ENCODE measurements at regions not wholly inside any gene's neighbourhood (a gene's known extent, or its start where the extent isn't known, plus 50 kb on each side); places are given as distances from the start of the nearest gene placed in this dataset.
A peak's percentile ranks its signal among the peaks of the same experiment; 100 is the strongest.

GRCh38 chr13:97716746-97717145, 236.7 kb upstream of the IPO5 start:
- Histone ChIP-seq H3K4me3 (no peak overlapping the region), H3K27ac (no peak overlapping the region), H3K4me1 (peaks cover 6% of the 10 kb centered on the region), H3K27me3 (ENCODE audit: low read depth) (no peaks in the 10 kb centered on the region), H3K36me3 (no peaks in the 10 kb centered on the region), H3K9me3 (peaks cover 9% of the 10 kb centered on the region)
- ATAC-seq, result peak; percentile 27 to 66
- intact Hi-C loops (cut with DNase I), result no loop called here
- no peak for DNase-seq
- no peak for TF ChIP-seq CTCF (IDR thresholded peaks at IDR 0.05)

- H3K27me3 ChIP-seq (ENCODE audit: low read depth), result no peaks in the 10 kb centered on the region
- no peaks in the 10 kb centered on the region for H3K36me3 ChIP-seq
- H3K27ac ChIP-seq, result no peak overlapping the region
- intact Hi-C loops (cut with DNase I), result no loop called here
- no peak for ATAC-seq
- H3K4me1 ChIP-seq, result peaks cover 6% of the 10 kb centered on the region
- TF ChIP-seq CTCF (IDR thresholded peaks at IDR 0.05), result no peak
- no peak for DNase-seq
- no peak overlapping the region for H3K4me3 ChIP-seq
- H3K9me3 ChIP-seq, result no peaks in the 10 kb centered on the region
Observed at GRCh38 chr13:97719736-97720135, 233.7 kb upstream of the IPO5 start.

- no peak overlapping the region for H3K27ac ChIP-seq
- ATAC-seq, result peak; percentile 17 to 63
- H3K4me1 ChIP-seq, result peaks cover 6% of the 10 kb centered on the region
- H3K36me3 ChIP-seq, result no peaks in the 10 kb centered on the region
- TF ChIP-seq CTCF (IDR thresholded peaks at IDR 0.05), result no peak
- no peaks in the 10 kb centered on the region for H3K27me3 ChIP-seq (ENCODE audit: low read depth)
- no peaks in the 10 kb centered on the region for H3K9me3 ChIP-seq
- DNase-seq, result no peak
- no peak overlapping the region for H3K4me3 ChIP-seq
- intact Hi-C loops (cut with DNase I), result no loop called here
Observed at GRCh38 chr13:97720896-97721295, 232.6 kb upstream of the IPO5 start.

- no peak overlapping the region for H3K27ac ChIP-seq
- ATAC-seq (peak; percentile 72 to 89), DNase-seq (no peak)
- H3K4me1 ChIP-seq, result peaks cover 7% of the 10 kb centered on the region
- no peak for TF ChIP-seq CTCF (IDR thresholded peaks at IDR 0.05)
- intact Hi-C loops (cut with DNase I), result no loop called here
- H3K36me3 ChIP-seq, result no peaks in the 10 kb centered on the region
- no peaks in the 10 kb centered on the region for H3K9me3 ChIP-seq
- no peaks in the 10 kb centered on the region for H3K27me3 ChIP-seq (ENCODE audit: low read depth)
- no peak overlapping the region for H3K4me3 ChIP-seq
Observed at GRCh38 chr13:97723655-97724054, 229.8 kb upstream of the IPO5 start.

- Histone ChIP-seq H3K4me1 (peaks cover 7% of the 10 kb centered on the region), H3K27ac (no peak overlapping the region), H3K36me3 (no peaks in the 10 kb centered on the region), H3K27me3 (ENCODE audit: low read depth) (no peaks in the 10 kb centered on the region), H3K4me3 (no peak overlapping the region), H3K9me3 (no peaks in the 10 kb centered on the region)
- ATAC-seq, result peak; percentile 60 to 76
- no peak for DNase-seq
- TF ChIP-seq CTCF (IDR thresholded peaks at IDR 0.05), result no peak
- intact Hi-C loops (cut with DNase I), result no loop called here
Observed at GRCh38 chr13:97724450-97724849, 229.0 kb upstream of the IPO5 start.

Data from lower lobe of right lung (tissue), 2 donors.